Brain pericyte (primary cell): ENCODE measurements at regions not wholly inside any gene's neighbourhood (a gene's known extent, or its start where the extent isn't known, plus 50 kb on each side); places are given as distances from the start of the nearest gene placed in this dataset.

Experiments
- DNase-seq: peaks from one replicate; pipeline ENCODE4 v3.0.0-alpha.2; 2012; ENCODE audit warnings: low read depth, low spot score

DNA sequence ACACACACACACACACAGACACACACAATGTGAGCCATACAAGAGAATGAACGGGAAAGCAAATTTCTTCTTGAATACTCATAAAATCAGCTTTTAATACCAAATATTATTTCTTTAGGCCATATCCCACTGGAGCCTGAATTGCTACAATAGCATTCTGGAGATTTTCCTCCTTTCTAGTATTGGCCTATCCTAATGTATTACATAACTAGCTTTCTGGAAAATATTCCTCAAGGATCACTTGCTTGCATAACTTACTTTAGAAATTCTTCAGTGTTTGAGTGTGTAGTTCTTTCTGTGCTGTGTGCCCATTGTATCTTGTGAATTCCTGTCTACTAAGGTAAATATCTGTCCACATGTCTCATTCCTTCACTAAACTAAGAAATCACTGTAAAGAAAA, 351.0 kb upstream of the MCTP2 start:
- DNase-seq, result no peak

DNA sequence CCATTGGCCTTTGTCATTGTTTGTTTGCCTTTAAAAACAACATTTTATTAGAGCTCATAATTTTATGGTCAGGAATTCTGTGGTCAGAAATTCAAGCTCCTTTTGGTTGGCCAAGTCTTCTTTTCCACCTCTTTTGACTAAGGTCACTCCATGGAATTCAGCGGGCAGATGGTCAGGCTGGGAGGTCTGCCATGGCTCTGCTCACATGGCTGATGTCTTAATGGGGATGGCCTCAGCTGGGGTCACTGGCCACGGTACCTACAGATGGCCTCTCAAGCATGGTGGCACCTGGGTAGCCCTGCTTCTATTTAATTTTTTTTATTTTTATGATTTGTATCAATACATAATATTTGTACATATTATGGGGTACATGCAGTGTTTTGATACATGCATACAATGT, 360.8 kb upstream of the MCTP2 start:
- DNase-seq, result no peak

DNA sequence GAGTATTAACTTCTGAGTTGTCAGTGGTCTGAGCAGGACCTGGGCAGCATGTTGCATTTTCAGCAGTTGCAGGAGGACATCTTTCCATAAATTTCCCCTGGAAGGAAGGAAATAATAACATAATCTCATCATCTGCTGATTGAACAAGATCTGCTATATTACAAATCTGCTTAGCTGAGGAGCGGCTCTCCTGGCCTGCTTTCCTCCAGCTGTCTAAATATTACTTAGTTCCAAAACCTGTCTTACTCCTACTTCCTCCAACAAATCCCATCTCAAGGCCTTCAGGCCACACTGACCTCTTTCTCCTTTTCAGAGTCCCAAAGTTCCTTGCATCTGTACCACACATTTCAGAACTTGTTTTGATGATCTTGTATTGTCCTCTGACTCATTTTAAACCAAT, 364.4 kb upstream of the MCTP2 start:
- no peak for DNase-seq

DNA sequence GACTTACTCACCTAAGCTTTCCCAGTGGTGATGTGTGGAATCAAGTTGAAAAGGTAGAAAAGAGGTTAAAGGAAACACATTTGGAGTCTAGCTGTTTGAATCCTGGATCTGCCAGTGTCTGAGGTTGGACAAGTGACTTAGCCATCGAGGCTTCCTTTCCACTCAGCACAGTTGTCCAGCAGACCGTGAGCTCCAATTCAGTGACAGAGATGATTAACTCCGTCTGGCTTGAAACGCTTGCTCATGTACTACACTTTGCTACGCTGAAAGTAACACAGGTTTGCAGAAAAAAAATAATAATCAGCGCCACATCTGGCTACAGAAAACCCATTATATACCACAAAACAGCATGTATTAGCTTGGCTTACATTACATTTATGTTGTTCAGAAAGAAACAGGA, 364.9 kb upstream of the MCTP2 start:
- DNase-seq, result no peak

DNA sequence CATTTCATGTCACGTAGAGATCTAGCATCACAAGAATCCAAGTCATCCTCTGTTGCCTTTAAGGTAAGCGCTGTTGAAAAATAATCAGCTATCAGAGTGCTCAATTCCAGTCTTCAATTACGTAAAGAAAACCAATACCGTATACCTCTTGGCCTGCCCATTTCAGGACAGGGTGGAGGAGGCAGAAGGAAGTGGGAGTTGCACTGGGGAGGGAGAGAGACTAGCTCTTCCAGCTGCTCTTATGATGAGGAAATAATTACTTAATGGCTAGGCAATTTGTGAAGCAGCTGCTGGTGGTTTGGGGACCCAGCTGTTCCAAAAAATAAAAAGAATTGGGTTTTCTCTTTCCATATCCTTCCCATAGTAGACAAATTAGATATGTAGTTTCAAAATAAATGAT, 365.8 kb upstream of the MCTP2 start:
- no peak for DNase-seq

DNA sequence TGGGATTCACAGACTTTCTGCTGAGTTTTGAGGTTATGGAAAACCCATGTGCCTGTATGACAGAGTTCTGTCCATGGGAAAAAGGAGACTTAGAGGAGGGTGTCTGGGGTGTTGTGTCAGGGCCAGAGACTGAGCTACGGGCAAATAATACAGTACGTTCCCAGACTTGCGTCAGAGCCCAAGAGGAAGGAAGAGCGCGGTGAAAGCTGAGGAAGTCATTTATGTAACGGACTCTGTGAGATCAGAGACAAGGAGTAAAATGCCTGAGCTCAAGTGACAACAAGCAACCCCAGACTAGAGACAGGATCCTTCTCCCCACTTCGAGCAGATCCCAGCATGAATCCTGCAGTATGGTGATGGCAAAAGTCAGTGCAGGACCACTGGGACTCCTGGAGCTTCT, 368.6 kb upstream of the MCTP2 start:
- DNase-seq, result no peak

DNA sequence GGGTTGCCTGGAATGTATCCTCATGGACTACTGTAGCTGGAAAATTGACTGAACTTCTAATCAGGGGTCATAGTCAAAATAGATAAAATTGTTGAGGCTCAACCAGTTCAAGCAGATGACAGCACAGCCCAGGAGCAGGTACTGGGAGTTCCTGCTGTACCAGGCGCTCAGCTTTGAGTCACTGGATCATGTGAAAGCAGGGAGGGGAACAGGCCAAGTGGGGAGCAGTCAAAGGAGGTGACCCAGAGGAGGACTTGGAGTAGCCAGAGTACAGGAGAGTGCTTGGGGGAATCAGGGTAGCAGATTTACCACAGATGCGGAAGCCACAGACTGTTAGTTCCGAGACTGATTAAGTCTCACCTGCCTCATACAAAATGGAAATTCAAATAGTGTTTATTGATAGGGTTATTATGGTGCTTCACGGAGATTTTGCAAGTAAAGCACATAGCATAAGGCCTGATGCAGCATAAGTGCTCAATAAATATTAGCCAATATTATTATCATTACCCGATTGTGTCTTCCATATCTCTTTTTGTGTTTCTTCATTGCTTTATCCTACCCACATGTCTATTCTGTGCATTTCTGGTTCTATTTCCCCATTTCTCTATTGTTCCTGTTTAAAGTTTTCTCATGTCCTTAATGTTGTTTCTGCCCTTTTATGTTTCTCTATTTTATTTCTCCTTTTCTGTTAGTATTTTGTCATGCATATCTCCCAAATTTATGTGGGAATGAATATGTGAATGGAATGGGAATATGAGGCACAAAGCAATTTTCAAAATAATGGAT, 369.2 kb upstream of the MCTP2 start:
- DNase-seq, result no peak

DNA sequence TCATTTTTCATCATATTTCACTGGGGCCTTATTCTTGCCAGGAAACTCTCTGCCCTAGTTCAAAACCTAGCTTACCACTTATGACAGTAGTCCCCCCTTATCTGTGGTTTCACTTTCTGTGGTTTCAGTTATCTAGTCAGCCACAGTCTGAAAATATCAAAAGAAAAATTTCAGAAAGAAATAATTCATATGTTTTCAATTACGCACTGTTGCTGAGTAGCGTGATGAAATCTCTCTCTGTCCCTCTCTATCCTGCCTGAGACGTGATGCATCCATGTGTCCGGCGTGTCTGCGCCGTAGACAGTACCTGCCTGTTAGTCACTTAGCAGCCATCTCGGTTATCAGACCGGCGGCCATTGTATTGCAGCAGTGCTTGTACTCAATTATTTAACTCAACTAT, 369.9 kb upstream of the MCTP2 start:
- no peak for DNase-seq

DNA sequence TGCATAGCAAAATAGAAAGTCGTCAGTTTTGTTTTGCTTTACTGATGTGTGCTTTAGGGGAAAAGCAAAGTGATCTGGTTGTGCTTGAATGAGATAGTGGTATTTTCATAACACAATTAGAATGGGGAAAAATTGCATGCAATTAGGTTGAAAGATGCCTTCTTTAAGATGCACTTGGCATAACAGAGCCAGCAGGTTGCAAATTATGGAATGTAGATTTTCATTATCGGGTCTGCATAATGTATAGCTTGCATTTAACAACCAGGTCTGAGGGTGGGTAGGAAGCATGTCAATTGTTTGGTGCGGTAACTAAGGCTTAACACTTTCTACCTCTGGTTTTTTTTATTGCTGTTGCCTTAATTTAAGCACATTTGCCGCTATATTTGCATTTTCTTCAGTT, 370.7 kb upstream of the MCTP2 start:
- DNase-seq, result no peak

DNA sequence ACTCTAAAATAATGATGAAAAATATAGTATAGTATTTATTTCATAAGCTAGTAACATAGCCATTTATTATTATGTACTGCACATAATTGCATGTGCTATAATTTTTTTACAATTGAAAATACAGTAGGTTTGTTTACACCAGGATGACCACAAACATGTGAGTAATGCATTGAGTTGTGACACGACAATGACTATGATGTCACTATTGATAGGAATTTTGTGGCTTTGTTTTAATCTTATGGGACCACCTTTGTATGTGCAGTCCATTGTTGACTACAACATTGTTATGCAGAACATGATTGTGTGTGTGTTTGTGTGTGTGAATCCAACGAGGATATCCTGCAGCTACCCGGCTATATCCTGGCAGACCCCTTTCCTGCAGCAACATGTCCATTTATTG, 372.2 kb upstream of the MCTP2 start:
- DNase-seq, result no peak

DNA sequence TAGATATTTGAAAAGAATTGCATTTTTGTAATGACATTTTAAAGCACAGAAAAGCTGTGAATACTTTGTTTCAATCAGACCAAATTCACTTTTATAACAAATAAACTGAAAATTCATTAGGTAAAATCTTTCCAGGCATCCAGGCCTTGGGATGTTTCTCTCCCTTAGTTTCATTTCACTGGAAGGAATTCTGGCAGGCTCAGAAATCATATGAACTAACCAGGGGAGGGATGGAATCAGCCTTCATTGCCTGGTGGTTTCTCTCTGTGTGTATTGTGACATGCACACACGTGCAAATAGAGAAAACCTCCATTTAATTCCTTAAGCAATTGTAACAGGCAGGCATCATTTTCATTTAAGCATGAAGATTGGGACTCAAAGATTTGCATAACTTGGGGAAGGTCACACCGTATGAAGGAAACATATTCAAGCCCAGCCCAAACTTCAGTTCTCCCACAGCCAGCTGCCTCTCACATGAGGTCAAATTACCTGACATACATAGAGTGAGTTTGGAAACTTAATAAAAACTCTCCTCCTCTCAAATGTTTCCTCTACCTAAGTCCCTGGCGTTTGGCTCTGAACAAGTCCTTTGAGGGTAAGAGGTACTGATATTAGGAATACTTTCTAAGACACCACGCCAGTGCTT, 376.1 kb upstream of the MCTP2 start:
- no peak for DNase-seq

DNA sequence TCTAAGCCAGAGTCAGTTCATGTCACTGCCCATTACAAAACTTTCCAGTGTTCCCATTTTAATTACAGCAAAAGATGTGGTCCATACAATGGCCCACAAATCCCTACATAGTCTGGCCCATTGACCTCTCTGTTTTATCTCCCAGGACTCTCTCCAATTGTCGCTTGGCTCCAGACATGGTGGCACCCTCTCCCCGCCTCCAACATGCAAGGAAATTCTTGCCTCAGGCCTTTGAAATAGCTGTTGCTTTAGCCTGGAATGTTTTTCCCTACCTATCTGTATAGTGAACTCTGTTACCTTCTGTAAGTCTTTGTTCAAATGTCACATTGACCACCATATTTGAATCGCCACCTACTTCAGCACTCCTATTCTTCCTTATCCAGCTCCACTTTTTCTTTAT, 377.3 kb upstream of the MCTP2 start:
- DNase-seq, result no peak

DNA sequence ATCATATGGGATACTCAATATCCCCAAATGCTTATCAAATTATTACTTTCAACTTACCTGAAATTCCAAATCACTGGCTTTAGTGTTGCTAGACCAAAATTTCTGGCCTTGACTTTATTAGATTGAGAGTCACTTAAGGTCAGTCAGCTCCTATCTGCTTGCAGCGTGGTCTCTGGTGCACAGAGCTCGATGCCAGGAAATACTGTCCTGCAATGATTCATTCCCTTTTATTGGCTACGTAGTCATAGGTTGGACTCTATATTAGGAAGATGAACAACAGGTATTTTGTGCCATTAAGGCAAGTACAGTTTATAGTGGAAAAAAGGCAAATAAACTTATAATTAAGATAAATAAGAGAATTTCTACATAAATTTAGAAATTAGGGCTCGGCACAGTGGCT, 378.6 kb upstream of the MCTP2 start:
- no peak for DNase-seq

DNA sequence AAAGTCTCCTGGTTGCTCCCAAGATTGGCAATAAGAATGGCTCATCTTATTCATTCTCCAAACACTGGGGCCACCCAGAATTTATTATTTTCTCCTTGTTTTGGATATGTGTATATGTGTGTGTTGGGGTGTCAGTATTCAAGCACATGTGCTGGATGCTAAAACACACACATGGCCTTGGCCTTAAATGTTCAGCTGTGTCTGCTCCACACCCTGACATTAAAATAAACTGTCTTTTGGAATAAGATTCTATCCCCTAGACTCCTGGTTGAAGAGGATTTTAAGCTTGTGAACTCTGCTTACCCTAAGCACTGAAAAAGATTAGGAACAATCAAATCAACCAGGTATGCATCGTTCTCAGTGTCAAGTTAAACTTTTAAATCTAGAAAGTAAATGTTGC, 382.9 kb upstream of the MCTP2 start:
- DNase-seq, result no peak

DNA sequence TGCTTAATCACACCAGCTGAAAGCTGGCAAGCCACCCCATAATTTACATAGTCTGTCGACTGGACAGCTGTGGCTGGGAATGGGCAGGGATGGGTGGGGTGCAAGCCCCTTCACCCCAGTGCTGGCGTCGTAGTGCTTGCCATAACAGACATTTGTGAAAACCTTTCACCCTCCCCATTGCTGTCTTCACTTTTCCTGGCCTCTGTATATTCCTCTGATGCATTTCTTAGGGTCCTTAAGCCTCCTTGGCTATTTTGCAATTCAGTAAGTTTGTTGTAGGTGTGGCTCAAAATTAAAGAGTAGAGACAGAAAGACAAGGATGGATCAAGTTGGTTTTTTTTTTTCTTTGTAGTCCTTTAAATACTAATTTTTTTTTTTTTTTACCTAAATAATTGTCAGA, 383.3 kb upstream of the MCTP2 start:
- no peak for DNase-seq

DNA sequence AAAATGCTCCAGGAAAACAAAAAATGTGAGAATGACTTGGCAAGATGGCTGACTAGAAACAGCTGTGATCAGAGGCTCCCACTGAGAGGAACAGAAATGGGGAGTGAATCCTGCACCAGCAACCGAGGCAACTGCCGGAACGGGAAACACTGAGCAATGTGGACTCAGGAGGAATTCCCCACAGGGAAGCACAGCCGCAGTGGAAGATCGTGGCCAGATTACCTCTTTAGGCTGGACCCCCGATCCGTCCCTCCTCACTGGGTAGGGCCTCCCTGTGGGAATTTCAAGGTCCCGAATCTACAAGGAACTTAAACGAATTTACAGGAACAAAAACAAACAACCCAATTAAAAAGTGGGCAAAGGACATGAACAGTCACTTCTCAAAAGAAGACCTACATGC, 385.2 kb upstream of the MCTP2 start:
- DNase-seq, result no peak

DNA sequence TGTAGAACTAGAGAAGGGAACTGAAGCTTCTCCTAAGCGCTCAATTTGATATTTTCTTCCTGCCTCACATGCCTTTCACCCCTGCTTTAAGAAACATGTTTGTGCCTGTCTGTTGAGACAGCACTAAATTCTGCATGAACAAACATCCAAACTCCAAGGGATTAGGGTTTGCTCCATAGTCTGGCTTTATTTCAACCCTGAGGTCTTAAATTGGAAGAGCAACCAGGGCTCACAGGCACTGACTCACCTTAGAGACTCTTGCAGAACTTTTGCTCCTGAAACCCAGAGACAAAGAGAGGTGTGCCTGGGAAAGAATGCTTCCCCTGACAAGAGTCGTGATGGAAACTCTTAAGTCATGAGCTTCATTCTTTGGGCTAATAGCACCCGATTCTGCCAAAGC, 393.9 kb upstream of the MCTP2 start:
- DNase-seq, result no peak

DNA sequence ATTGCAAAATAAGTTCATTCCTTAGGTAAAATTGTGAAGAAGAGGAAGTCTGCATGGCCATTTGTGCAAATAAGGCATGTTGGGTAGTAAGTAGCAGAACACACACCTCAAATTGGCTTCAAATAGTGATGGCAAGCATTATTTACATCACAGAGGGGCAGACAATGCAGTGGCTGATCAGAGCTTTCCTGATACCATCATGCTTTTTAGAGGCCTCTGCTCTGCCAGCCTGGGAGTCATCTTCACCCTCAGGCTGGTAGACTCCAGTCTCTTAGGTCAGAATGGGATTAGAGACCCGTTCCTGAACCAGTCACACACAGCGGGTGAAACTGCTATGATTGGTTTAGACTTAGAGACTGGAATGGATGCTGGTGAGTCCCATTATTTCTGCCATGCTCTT, 396.0 kb upstream of the MCTP2 start:
- DNase-seq, result no peak

DNA sequence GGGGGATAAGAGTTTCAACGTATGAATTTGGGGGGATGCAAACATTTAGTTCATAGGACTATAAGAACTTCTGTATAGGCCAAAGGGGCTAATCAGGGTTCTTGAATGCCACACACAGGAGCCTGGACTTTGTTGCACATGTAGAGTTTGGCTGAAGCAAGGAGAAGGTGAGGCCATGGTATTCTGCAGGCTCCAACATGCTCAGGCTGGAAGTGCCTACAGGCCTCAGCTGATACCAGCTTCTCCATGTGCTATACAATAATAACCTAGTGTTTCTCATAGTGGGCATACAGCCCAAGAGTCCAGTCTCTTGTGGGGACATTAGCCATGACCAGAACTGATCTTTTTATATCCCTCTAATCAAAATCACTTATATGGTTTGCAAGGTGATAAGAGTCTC, 399.7 kb upstream of the MCTP2 start:
- DNase-seq, result no peak

DNA sequence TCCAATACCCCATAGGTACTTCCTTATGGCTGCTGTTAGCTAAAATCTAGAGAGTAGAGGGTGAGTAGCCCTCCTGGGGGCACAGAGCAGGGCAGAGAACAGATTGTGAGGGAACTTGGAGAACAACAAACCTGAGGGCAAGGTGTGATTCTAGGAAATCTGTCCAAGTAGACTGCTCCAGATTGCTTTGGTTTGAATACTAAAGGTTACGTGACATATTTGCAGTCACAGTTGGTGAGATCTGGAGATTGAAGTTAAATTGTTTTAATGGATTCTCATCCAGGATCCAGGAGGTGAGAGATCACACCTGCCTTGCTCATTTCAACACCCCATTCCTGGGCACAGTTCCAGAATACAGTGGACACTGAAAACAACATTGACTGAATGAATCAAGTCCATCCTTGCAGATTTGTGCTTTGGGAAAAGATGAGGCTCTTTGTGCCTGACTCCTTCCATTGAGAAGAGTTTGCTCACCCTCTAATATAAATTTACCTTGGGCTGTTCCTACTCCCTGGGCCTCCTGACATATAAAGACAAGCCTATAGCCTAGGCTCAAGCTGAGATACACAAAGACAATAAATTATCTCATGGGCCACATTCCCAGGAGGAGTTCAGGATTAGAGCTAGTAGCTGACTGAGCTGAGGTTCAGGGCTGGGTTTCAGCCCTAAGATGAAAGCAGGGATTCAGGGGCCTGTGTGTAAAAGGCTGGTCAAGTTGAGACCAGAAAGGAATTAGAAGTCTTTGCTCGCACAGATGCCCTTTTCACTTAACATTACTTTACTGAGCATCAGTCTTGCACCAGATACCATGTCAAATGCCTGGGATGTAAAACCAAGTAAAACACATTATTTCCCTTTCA, 400.9 kb upstream of the MCTP2 start:
- no peak for DNase-seq

DNA sequence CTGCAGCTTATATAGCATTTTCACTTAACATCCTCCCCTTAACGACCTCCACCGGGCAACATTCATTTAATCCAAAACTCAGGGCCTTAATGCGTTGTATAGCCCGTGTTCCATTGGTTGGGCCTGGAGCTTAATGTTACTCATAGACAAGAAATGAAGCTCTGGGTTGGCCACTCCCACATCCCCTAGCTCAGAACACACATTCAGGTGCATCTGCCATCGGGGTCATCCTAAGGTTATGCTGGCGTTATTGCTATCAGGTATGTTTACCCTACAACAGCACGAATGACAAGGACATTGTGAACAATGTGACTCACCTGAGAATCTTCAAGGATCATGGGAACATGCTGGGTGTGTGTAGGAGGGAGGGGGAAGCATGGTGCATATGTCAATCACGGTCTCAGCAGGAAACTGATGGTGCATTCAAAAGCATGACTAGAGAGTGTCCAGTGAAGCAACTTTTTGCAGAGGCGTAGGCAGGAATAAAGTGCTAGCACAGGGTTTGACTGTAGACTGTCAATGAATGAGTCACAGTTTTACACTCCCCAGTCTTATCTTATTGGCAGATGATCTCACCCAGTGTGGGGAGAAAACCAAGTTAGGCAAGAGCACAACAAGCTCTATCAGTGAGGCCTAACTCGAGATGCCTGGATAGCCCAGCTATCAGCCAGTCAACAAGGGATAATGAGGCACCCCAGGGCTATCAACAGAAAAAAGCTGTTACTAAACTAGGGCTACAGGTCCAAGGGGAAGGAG, 402.1 kb upstream of the MCTP2 start:
- no peak for DNase-seq

DNA sequence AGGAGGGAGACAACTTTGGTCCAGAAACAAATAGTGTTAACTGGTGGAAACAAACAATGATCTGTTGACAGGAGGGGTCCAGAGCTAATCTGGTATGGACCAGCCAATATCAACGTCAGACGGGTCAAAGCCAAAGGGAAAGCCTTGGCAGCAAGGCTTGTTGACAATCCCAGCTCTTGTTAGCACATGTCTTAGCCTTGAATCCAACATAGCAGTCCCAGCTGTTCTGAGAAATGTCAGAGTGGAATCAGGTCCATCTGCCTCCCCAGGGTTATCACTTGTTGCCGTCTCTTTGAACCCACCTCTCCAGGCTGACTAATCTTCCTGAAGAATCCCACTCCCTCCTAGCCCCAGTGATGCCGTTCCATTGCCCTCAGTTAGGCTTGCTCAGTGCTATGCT, 404.6 kb upstream of the MCTP2 start:
- DNase-seq, result no peak
